Smooth muscle cell (in vitro differentiated cells): ENCODE measurements at regions not wholly inside any gene's neighbourhood (a gene's known extent, or its start where the extent isn't known, plus 50 kb on each side); places are given as distances from the start of the nearest gene placed in this dataset.
A peak's percentile ranks its signal among the peaks of the same experiment; 100 is the strongest.

ENCODE experiments used
- DNase-seq: peaks from one replicate; lab custom pipeline; 2025; ENCODE audit not compliant: unreplicated experiment; lab: John Stamatoyannopoulos, UW
- H2AFZ ChIP-seq: fragments of 200-600 bp; sonication (generic); 2 replicates; pipeline ENCODE4 v1.6.0; 2016; ENCODE audit warnings: antibody characterized with exemption, low read depth, mild to moderate bottlenecking
- H3F3A ChIP-seq: fragments of 200-600 bp; sonication (generic); 2 replicates; pipeline ENCODE4 v1.6.0; 2017; ENCODE audit warnings: antibody characterized with exemption, low read depth
- H3K27ac ChIP-seq: fragments of 200-600 bp; sonication (generic); 2 replicates; pipeline ENCODE4 v1.5.1; 2016; ENCODE audit warnings: low read depth, mild to moderate bottlenecking
- H3K27me3 ChIP-seq: fragments of 200-600 bp; sonication (generic); 2 replicates; pipeline ENCODE4 v1.6.1; 2016; ENCODE audit warnings: low read depth, mild to moderate bottlenecking
- H3K36me3 ChIP-seq: fragments of 200-600 bp; sonication (generic); 2 replicates; pipeline ENCODE4 v1.5.1; 2016; ENCODE audit warnings: low read depth
- H3K4me1 ChIP-seq: fragments of 200-600 bp; sonication (generic); 2 replicates; pipeline ENCODE4 v1.5.1; 2016; ENCODE audit warnings: low read depth
- H3K4me2 ChIP-seq: fragments of 200-600 bp; sonication (generic); 2 replicates; pipeline ENCODE4 v1.6.0; 2016; ENCODE audit warnings: mild to moderate bottlenecking
- H3K4me3 ChIP-seq: fragments of 200-600 bp; sonication (generic); 2 replicates; pipeline ENCODE4 v1.5.1; 2016; ENCODE audit warnings: mild to moderate bottlenecking
- H3K79me2 ChIP-seq: fragments of 200-600 bp; sonication (generic); 2 replicates; pipeline ENCODE4 v1.6.0; 2016; ENCODE audit warnings: low read depth, mild to moderate bottlenecking
- H3K9ac ChIP-seq: fragments of 200-600 bp; sonication (generic); 2 replicates; pipeline ENCODE4 v1.6.0; 2016; ENCODE audit warnings: low read depth
- H3K9me3 ChIP-seq: fragments of 200-600 bp; sonication (generic); replicated peaks from 2 replicates; pipeline ENCODE4 v1.5.1; 2016; ENCODE audit warnings: low read depth
- H4K20me1 ChIP-seq: fragments of 200-600 bp; sonication (generic); 2 replicates; pipeline ENCODE4 v1.6.0; 2016; ENCODE audit warnings: low read depth
- WGBS: methylation state at CpG from one replicate; pipeline ENCODE4 v1.1.7; 2016; ENCODE audit warnings: low lambda C conversion rate; 5-methylcytosine and 5-hydroxymethylcytosine counted together
- TF ChIP-seq, protein P1 (sequence below): fragments of 200-600 bp; sonication (generic); IDR thresholded peaks from 2 replicates; pipeline ENCODE4 v1.5.1; 2017; ENCODE audit warnings: borderline replicate concordance, mild to moderate bottlenecking, antibody characterized with exemption; ENCODE audit not compliant: insufficient read depth, poor library complexity, severe bottlenecking

DNA sequence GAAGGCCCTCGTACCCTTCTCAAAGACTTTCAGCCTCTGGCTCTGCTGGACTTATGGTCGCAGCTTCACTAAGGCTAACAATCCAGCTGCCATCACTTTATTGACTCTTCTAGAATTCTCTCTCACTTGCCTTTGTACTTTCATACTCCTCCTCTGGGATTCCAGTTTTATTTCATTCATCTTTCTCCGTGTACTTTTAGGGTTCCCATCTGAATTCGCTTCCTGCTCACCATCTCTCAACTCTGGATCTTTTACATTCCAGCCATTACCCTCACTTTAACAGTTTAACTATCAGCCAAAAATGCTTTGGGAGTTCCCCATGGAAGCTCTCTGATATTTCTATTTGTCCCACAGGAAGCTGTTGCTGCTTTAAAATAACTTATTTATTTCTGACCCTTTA is 149.3 kb upstream of the KL start:
- H3K9me3 ChIP-seq: peaks cover 2% of the 10 kb centered on the region
- TF ChIP-seq, protein P1, sequence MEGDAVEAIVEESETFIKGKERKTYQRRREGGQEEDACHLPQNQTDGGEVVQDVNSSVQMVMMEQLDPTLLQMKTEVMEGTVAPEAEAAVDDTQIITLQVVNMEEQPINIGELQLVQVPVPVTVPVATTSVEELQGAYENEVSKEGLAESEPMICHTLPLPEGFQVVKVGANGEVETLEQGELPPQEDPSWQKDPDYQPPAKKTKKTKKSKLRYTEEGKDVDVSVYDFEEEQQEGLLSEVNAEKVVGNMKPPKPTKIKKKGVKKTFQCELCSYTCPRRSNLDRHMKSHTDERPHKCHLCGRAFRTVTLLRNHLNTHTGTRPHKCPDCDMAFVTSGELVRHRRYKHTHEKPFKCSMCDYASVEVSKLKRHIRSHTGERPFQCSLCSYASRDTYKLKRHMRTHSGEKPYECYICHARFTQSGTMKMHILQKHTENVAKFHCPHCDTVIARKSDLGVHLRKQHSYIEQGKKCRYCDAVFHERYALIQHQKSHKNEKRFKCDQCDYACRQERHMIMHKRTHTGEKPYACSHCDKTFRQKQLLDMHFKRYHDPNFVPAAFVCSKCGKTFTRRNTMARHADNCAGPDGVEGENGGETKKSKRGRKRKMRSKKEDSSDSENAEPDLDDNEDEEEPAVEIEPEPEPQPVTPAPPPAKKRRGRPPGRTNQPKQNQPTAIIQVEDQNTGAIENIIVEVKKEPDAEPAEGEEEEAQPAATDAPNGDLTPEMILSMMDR: no peak
- no peak overlapping the region for H2AFZ ChIP-seq
- no peaks in the 10 kb centered on the region for H3F3A ChIP-seq
- no peaks in the 10 kb centered on the region for H3K4me1 ChIP-seq
- H3K79me2 ChIP-seq: no peaks in the 10 kb centered on the region
- H4K20me1 ChIP-seq: no peaks in the 10 kb centered on the region
- no peak overlapping the region for H3K4me2 ChIP-seq
- no peak overlapping the region for H3K4me3 ChIP-seq
- H3K27ac ChIP-seq: no peak overlapping the region
- H3K9ac ChIP-seq: no peak overlapping the region
- 92% methylated on average over 4 of the region's 4 CpGs for WGBS
- no peaks in the 10 kb centered on the region for H3K27me3 ChIP-seq
- no peak for DNase-seq
- no peaks in the 10 kb centered on the region for H3K36me3 ChIP-seq

DNA sequence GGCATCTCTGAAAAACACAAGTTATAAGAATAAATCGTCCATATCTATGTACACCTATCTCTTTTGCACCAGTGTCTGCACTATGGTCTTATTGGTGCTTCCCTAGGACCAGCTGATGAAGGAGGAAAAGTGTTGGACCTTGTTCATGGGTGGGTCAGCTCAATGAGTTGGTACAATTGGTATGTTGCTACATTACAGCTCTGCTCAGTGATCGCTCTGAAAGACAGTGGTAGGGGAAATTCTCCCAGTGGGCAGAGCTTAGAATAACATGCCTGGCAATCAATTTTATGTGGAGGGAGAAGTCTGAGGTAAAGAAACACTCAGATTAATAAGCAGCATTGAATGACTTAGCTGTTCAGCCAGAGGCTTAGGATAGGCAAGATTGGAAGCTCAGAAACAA is 138.7 kb upstream of the KL start:
- Histone ChIP-seq H3K4me3 (no peak overlapping the region), H4K20me1 (no peaks in the 10 kb centered on the region), H3K27ac (no peak overlapping the region), H3K79me2 (no peaks in the 10 kb centered on the region), H3K36me3 (no peaks in the 10 kb centered on the region), H3K4me2 (no peak overlapping the region), H3F3A (peaks cover 18% of the 10 kb centered on the region), H3K9ac (no peak overlapping the region), H3K9me3 (no peaks in the 10 kb centered on the region), H3K27me3 (no peaks in the 10 kb centered on the region), H3K4me1 (no peaks in the 10 kb centered on the region), H2AFZ (no peak overlapping the region)
- DNase-seq: no peak
- TF ChIP-seq, protein P1: no peak
- 85% methylated on average over 2 of the region's 2 CpGs for WGBS

DNA sequence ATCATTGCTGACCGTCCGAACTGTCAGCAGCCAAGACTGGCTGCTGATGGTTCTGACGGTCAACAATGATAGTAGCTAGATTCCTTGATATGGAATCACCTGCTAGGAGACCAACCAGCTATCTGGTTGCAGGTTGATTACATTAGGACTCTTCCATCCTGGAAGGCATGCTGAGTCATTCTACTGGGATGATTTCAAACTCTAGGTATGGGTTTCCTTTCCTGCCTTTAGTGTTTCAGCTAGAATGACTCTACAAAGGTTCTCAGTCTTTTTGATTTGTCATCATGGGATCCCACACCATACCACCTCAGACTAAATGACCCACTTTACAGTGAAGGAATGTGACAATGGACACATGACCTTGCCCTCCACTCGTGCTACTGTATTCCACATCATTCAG is 138.1 kb upstream of the KL start:
- WGBS: 76% methylated on average over 4 of the region's 4 CpGs

DNA sequence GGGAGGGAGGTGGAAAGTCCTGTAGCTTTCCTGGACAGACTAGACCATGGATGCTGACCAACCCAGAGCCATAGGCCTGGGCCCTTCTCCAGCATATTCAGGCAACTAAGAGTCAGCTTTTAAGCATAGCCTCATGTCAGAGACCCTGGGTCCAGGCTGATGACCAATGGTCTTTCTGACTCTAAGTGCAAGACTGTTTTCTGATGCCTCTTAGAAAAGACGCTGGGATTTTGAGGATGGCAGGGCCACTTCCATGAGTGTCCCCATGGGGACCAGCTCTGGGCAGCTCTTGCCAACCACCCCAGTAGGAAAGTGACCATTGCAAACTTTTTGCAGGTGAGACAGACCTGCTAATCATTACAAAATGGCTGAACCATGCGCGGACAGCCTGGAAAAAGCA is 135.6 kb upstream of the KL start:
- no peak overlapping the region for H3K9ac ChIP-seq
- no peaks in the 10 kb centered on the region for H3K9me3 ChIP-seq
- peak overlapping the region; percentile 55 for H2AFZ ChIP-seq
- WGBS: 64% methylated on average over 3 of the region's 3 CpGs
- peak overlapping the region; percentile 72 for H3K4me2 ChIP-seq
- no peak overlapping the region for H3K4me3 ChIP-seq
- no peaks in the 10 kb centered on the region for H4K20me1 ChIP-seq
- no peaks in the 10 kb centered on the region for H3K4me1 ChIP-seq
- H3K36me3 ChIP-seq: no peaks in the 10 kb centered on the region
- TF ChIP-seq, protein P1: no peak
- no peaks in the 10 kb centered on the region for H3K27me3 ChIP-seq
- H3K27ac ChIP-seq: peak overlapping the region; percentile 92
- H3K79me2 ChIP-seq: no peaks in the 10 kb centered on the region
- no peak for DNase-seq
- peaks cover 18% of the 10 kb centered on the region for H3F3A ChIP-seq

More for the DNA sequence above, 138.1 kb upstream of the KL start:
- Histone ChIP-seq H3K27ac (no peak overlapping the region), H3K36me3 (no peaks in the 10 kb centered on the region), H3K4me3 (no peak overlapping the region), H3K9ac (no peak overlapping the region), H3K4me2 (no peak overlapping the region), H2AFZ (no peak overlapping the region), H3F3A (peaks cover 18% of the 10 kb centered on the region), H3K27me3 (no peaks in the 10 kb centered on the region), H3K79me2 (no peaks in the 10 kb centered on the region), H3K4me1 (no peaks in the 10 kb centered on the region), H3K9me3 (no peaks in the 10 kb centered on the region), H4K20me1 (no peaks in the 10 kb centered on the region)
- DNase-seq: no peak
- TF ChIP-seq, protein P1: no peak
